Muscle of back (tissue), 3 donors: ENCODE measurements at regions not wholly inside any gene's neighbourhood (a gene's known extent, or its start where the extent isn't known, plus 50 kb on each side); places are given as distances from the start of the nearest gene placed in this dataset.

ENCODE experiments used
- DNase-seq, 3 donors: peaks; one replicate each; pipeline versions ENCODE4 v3.0.0 to v3.0.0-alpha.2; 2013

GRCh38 chr7:20932785-20933527 is 146.3 kb upstream of the SP8 start:
- no peak for DNase-seq

GRCh38 chr7:20945451-20945850 is 158.8 kb upstream of the SP8 start:
- no peak for DNase-seq

GRCh38 chr7:20952916-20953315 is 166.2 kb upstream of the SP8 start:
- DNase-seq: no peak

- DNase-seq: peak in 1 of 3 donors; percentile 4
Measured at GRCh38 chr7:20954711-20955619, 168.3 kb upstream of the SP8 start.

DNA sequence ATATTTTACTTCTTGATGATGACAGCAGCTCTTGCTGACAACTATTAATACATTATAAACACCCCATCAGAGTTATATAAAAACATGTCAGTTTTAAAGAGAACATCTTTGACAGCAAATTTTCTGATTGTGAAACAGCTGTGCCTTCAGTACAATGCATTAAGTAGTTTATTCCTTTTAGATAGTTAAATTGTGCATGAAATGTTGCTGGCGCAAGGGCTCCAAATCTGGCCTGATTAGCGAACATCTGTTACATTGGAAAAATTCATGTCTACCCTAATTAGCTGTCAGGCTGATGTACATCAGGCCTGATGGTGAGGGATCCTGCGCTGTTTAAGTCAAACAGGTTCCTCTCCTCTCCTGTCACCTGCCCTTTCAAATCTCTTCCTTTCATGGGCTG is 171.9 kb upstream of the SP8 start:
- DNase-seq: peak in 1 of 3 donors; percentile 3

- no peak for DNase-seq
Measured at GRCh38 chr7:20959281-20959680, 172.6 kb upstream of the SP8 start.

- no peak for DNase-seq
Measured at GRCh38 chr7:20963556-20964280, 177.0 kb upstream of the SP8 start.

DNA sequence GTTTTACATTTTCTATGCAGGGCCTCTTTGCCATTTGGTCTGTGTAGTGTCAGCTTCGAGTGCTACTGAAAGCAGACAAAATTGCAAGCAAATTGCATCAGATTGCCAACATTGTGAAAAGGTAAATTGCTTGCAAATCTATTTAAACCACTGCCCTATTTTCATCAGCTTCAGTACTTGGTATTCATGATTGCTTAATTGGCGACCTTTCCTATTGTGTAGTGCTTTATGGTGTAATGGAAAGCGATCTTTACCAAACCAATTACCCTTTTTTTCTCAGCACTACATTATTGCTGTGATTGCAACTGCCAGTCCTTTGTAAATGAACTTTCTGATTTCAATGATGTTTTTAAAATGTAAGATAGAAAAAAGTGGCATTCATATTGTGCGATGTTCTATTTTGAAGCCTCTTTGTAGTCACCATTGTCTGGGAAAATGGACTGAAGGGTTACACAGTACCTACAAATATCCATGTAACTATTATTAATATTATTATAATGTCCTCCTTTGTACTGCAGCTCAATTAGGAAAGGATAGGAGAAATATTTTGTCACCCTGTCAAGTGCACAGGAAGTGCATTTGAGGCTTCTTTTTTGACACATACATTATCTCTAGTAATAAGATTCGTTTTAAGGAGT is 177.7 kb upstream of the SP8 start:
- DNase-seq: no peak

GRCh38 chr7:20971219-20971618 is 184.5 kb upstream of the SP8 start:
- DNase-seq: no peak

GRCh38 chr7:20980232-20980631 is 193.5 kb upstream of the SP8 start:
- no peak for DNase-seq

DNA sequence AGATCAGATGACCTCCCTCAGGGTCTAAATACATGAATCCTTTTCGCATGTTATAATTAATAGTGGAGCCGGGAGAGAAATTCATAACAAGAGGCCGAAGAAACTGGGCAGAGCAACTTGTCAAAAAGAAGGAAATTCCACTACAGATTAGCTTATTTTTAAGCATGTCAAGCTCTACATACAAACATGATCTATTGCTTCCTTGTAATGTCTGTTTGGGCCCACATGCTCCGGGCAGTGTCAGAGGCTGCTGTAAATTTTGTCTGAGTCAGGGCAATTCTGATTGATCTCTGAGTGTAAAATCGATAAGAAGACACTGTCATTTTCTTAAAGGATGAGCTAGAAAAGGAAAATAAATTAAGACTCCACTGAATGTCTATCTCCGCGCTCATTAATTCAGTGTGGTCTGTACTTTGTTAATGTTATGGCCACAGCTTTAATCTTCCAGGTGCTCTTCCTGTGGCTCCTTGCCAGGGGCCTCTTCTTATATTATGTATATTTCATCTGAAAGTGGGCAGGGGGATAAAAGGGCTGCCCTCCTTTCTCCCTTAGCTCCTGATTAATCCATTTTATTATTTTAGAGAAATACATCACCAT is 194.1 kb upstream of the SP8 start:
- DNase-seq: no peak

DNA sequence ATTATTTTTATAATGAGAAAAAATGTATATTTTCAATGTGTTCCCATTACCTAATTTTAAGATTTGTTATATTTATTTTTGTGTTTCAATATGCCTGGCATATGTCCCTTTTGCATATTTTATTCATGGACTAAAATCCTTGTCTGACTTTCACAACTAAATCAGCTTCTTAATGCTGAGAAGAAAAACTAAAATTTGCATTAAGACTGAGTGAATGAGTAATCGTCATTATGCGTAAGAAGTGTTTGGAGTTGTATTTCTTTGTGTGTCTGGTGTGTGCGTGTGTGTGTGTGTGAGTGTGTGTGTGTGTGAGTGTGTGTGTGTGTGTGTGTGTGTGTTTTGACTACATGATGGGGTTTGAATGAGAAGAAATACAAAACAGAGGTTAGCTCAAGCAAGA is 201.7 kb upstream of the SP8 start:
- no peak for DNase-seq

- DNase-seq: no peak
Measured at GRCh38 chr7:20991544-20991943, 204.9 kb upstream of the SP8 start.

- no peak for DNase-seq
Measured at GRCh38 chr7:20993693-20994092, 207.0 kb upstream of the SP8 start.

DNA sequence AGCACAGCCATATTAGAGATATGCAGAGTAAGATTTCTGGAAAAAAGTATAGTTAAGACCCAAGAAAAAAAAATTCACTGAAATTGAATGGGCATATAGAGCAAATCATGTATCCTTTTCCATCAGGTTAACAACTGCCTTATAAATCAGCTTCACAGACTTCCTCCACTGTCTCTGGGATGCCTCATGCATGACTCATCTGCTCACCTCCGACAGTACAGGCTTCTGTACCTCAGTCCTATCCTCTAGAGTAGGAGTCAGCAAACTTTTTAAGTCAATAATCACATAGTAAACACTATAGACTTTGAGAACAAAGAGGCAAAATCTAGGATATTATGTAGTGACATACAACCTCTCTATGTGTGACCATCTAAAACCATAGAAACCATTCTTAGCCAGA is 211.6 kb upstream of the SP8 start:
- no peak for DNase-seq

DNA sequence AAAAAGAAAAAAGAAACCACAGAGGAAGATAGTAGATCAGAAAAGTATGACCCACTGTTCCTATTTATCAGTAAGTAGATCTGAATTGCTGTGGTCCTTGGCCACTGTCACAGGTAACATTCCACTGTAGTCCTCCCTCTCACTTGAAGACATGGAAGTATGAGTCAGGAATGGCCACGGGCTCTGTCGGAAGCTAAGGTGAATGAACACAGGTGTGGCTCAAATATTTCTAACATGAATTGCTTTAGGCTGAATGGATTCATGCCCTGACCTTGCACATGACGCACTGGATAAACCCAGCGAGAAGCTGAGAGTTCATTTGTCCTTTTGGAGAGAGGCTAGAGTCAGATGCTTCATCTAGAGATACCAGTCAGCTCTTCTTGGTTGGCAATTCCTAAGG is 224.5 kb upstream of the SP8 start:
- DNase-seq: no peak

DNA sequence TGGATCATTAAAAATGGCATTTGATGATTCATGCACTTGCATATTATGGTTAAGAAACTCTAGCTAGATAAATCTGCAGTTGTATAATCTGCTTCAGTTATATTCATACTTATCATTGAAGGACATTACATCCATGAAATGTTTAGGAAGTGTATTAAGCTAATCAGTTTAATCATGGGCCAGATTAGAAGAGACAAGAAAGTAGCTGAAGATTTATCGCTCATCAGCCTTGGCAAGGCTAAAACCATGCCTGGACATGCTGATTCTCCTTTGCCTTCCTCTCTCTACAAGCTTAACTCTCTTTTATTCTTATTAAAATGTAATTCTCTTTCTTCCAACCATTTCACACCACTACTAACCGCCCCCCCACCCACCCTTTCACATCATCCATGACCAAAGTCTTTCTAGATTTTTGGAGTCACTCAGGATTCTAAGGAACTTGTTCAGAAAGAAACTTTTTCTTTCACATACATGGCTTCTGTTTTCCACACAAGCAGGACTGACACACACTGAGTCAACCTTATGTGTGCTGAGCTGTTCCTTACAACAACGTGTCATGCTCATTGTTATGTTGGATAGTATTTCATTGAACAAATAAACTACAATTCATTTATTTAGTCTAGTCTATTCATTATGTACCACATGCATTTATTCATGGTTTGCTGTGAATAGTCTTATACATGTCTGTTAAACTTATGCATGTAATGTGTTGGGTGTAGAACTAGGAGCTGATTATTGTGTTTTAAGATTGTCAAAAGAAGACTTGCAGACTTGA is 227.3 kb upstream of the SP8 start:
- DNase-seq: no peak

DNA sequence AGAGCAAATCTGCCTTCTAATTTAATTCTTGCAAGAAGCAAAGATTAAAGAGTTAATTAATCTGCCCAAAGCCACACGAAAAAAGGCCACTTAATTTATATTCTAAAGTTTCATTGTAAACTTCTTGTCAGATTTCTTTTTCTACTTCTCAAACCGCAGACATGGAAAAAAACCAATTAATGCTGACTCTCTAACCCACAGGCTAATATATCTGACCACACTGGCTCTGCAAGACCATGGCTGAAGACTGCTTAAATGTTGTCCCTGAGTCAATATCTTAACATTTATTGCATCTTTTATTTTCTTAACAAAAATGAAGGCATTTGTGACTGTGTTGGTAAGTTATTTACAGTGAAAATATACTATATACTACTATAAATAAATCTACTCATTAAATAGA is 234.0 kb upstream of the SP8 start:
- no peak for DNase-seq

GRCh38 chr7:21023841-21024484 is 237.3 kb upstream of the SP8 start:
- DNase-seq: no peak

DNA sequence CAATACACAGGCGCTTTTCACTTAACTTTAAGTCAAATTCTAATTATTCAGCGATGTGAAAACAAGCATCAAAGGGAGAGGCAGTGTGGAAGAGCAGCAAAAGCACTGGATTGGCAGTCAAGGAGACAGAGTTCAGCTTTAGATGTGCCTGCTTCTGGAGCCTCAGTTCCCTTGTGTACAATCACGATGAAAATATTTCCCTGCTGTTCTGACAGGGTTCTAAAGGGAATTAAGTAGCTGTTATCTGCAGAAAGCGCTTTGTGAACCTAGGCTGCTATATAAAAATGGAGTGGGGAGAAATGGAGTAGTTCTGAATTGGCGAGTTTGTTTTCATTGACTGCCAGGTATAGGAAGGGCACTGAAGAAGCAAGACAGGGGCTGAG is 237.8 kb upstream of the SP8 start:
- no peak for DNase-seq
